K562 (cell line): ENCODE measurements at regions not wholly inside any gene's neighbourhood (a gene's known extent, or its start where the extent isn't known, plus 50 kb on each side); places are given as distances from the start of the nearest gene placed in this dataset.
A peak's percentile ranks its signal among the peaks of the same experiment; 100 is the strongest.

Source experiments
- ATAC-seq: fragments of 200-7000 bp; cut with Tn5 transposase; 3 replicates; pipeline ENCODE4 v1.9.1; 2020; ENCODE audit warnings: moderate library complexity
- BruUV-seq: library from RNA; stranded (reverse); fragments of 400-500 nt; replicated peaks from 2 replicates; lab custom pipeline; 2021; lab: Mats Ljungman, UMichigan
- CTCF ChIA-PET: fragments of 300-600 bp; formaldehyde crosslinking; extraction: SDS; loops from one replicate; lab custom pipeline; 2021; ENCODE audit warnings: low intra/inter-chr PET ratio; lab: Yijun Ruan, JAX
- POLR2A ChIA-PET: fragments of 300-600, 350-650 bp; sonication (Branson Sonifier 250); formaldehyde crosslinking; extraction: SDS; loops from one replicate; lab custom pipeline; 2021; ENCODE audit warnings: antibody characterized with exemption, inconsistent platforms; lab: Yijun Ruan, JAX
- DNase-seq, 4 experiments: peaks; one replicate each; pipeline versions ENCODE4 v3.0.0 to v3.0.0-alpha.2; 2011 to 2018; ENCODE audit warnings: low spot score in 3 of 4, mixed read lengths in 3 of 4; ENCODE audit errors: extremely low read depth in 1 of 4
- FAIRE-seq: peaks from 2 replicates; lab custom pipeline; 2011; peaks lifted over from hg19 to GRCh38; lab: Jason Lieb, UNC
- H2AFZ ChIP-seq: 2 replicates; pipeline ENCODE4 v1.6.0; 2011; ENCODE audit warnings: low read depth, low read length, control low read depth, inconsistent platforms
- H3K27ac ChIP-seq: fragments of 200-600 bp; 3 replicates; pipeline ENCODE4 v1.8.0; 2011; ENCODE audit warnings: low read depth, mild to moderate bottlenecking, control low read depth, inconsistent platforms, low read length, moderate library complexity, mixed read lengths; ENCODE audit errors: extremely low read depth
- H3K27me3 ChIP-seq, 2 experiments: fragments of 300-600 bp in 1 of 2; 2 replicates in 1 of 2; 3 replicates in 1 of 2; pipeline versions ENCODE4 v1.6.0 to v1.8.0; 2011; ENCODE audit warnings: inconsistent platforms in 2 of 2, low read length in 2 of 2, mild to moderate bottlenecking in 1 of 2, mixed read lengths in 1 of 2, moderate library complexity in 1 of 2; ENCODE audit not compliant: control insufficient read depth in 2 of 2, insufficient read depth in 2 of 2
- H3K36me3 ChIP-seq: fragments of 300-600 bp; 3 replicates; pipeline ENCODE4 v1.8.0; 2011; ENCODE audit warnings: mild to moderate bottlenecking, low read length, inconsistent platforms; ENCODE audit not compliant: control insufficient read depth, insufficient read depth
- H3K4me1 ChIP-seq, 2 experiments: fragments of 200-600 bp in 1 of 2; replicated peaks in 1 of 2; 2 replicates in 1 of 2; 3 replicates in 1 of 2; pipeline versions ENCODE4 v1.5.1 to v1.8.0; 2011; ENCODE audit warnings: inconsistent platforms in 2 of 2, low read length in 2 of 2, mild to moderate bottlenecking in 1 of 2, mixed read lengths in 1 of 2, moderate library complexity in 1 of 2; ENCODE audit not compliant: control insufficient read depth in 2 of 2, insufficient read depth in 2 of 2
- H3K4me2 ChIP-seq: 2 replicates; pipeline ENCODE4 v1.6.1; 2011; ENCODE audit warnings: low read length, control low read depth, inconsistent platforms, mixed read lengths; ENCODE audit not compliant: insufficient read depth
- H3K4me3 ChIP-seq: fragments of 200-600 bp; sonication (generic), shearing (Covaris generic); 2 replicates; pipeline ENCODE4 v1.5.1; 2016; ENCODE audit warnings: control low read depth, inconsistent platforms
- H3K79me2 ChIP-seq: fragments of 200-600 bp; 3 replicates; pipeline ENCODE4 v1.8.0; 2011; ENCODE audit warnings: low read length, inconsistent platforms; ENCODE audit not compliant: control insufficient read depth, insufficient read depth
- H3K9ac ChIP-seq, 2 experiments: 2 replicates each; pipeline versions ENCODE4 v1.6.0 to v1.6.1; 2011; ENCODE audit warnings: low read depth in 2 of 2, low read length in 2 of 2, control low read depth in 1 of 2, inconsistent platforms in 1 of 2, mild to moderate bottlenecking in 1 of 2, mixed read lengths in 1 of 2; ENCODE audit not compliant: insufficient read depth in 1 of 2
- H3K9me1 ChIP-seq: one replicate; pipeline ENCODE4 v1.6.0; 2011; ENCODE audit warnings: inconsistent platforms, mild to moderate bottlenecking, low read length, moderate library complexity; ENCODE audit not compliant: control insufficient read depth, insufficient read depth
- H3K9me3 ChIP-seq: replicated peaks from 2 replicates; pipeline ENCODE4 v1.5.1; 2011; ENCODE audit warnings: low read depth, low read length, inconsistent platforms; ENCODE audit not compliant: control insufficient read depth, insufficient read depth
- H4K20me1 ChIP-seq: replicated peaks from 2 replicates; pipeline ENCODE4 v1.6.1; 2011; ENCODE audit warnings: low read length, inconsistent platforms, mixed read lengths; ENCODE audit not compliant: control insufficient read depth, insufficient read depth
- NFATC3 ChIP-seq: fragments of 450-650 bp; IDR thresholded peaks from 2 replicates; pipeline ENCODE4 v1.6.1; 2017; ENCODE audit warnings: mild to moderate bottlenecking
- NR0B1 ChIP-seq: fragments of 450-650 bp; IDR thresholded peaks from one replicate; pipeline ENCODE4 v1.6.1; 2018; ENCODE audit warnings: mild to moderate bottlenecking, moderate library complexity; ENCODE audit not compliant: partially characterized antibody
- POLR2H ChIP-seq: IDR thresholded peaks from 2 replicates; pipeline ENCODE4 v1.6.1; 2016; ENCODE audit warnings: missing genetic modification characterization, low read depth, mild to moderate bottlenecking, control low read depth, missing compliant biosample characterization, moderate library complexity
- ZBTB17 ChIP-seq: fragments of 450-650 bp; formaldehyde crosslinking; IDR thresholded peaks from 2 replicates; pipeline ENCODE4 v1.4.0; 2020; ENCODE audit warnings: mild to moderate bottlenecking
- ZKSCAN1 ChIP-seq: fragments of 150-350 bp; IDR thresholded peaks from 2 replicates; pipeline ENCODE4 v1.6.1; 2016; ENCODE audit warnings: low read depth, low read length
- ZNF253 ChIP-seq: fragments of 250-450 bp; sonication (Bioruptor Pico); conservative IDR thresholded peaks from 2 replicates; pipeline ENCODE4 v1.6.1; 2021; ENCODE audit warnings: mild to moderate bottlenecking
- ZNF41 ChIP-seq: fragments of 250-450 bp; sonication (Bioruptor Pico); conservative IDR thresholded peaks from 2 replicates; pipeline ENCODE4 v1.4.0; 2020; ENCODE audit warnings: mild to moderate bottlenecking
- ZNF76 ChIP-seq: fragments of 250-450 bp; sonication (Bioruptor Pico); IDR thresholded peaks from 2 replicates; pipeline ENCODE4 v1.4.0; 2020; ENCODE audit warnings: mild to moderate bottlenecking, moderate library complexity, borderline replicate concordance
- ZNF780A ChIP-seq: fragments of 250-450 bp; sonication (Bioruptor Pico); IDR thresholded peaks from 2 replicates; pipeline ENCODE4 v1.5.0; 2021; ENCODE audit warnings: mild to moderate bottlenecking
- WGBS: fragments of 100-300 bp; shearing (Covaris generic); methylation state at CpG from one replicate; pipeline ENCODE4 v1.1.6; 2016; ENCODE audit warnings: low coverage, mixed read lengths; ENCODE audit not compliant: insufficient coverage; ENCODE audit errors: missing lambda C conversion rate; 5-methylcytosine and 5-hydroxymethylcytosine counted together
- in situ Hi-C: fragments of 300-500 bp; cut with MboI; formaldehyde crosslinking; loops from 4 replicates; pipeline ENCODE4 v1.15.0; 2018; ENCODE audit warnings: inconsistent platforms, mixed read lengths
- intact Hi-C: fragments of 100-400 bp; cut with micrococcal nuclease; formaldehyde crosslinking; loops from 2 replicates; pipeline ENCODE4 v1.14.2; 2022
- TF ChIP-seq, protein P1 (sequence below): fragments of 450-650 bp; formaldehyde crosslinking; IDR thresholded peaks from 2 replicates; pipeline ENCODE4 v1.4.0; 2020; ENCODE audit warnings: mild to moderate bottlenecking, mixed read lengths

GRCh38 chr10:2380218-2380617, 642.9 kb upstream of the ADARB2 start:
- ATAC-seq (no peak), FAIRE-seq (no peak), DNase-seq (no peak)
- ChIA-PET POLR2A (no interaction called here), CTCF (no interaction called here)
- no peaks in the 10 kb centered on the region for H4K20me1 ChIP-seq
- H3K4me3 ChIP-seq = no peak overlapping the region
- 0% methylated on average over 8 of the region's 8 CpGs for WGBS
- TF ChIP-seq, protein P1, sequence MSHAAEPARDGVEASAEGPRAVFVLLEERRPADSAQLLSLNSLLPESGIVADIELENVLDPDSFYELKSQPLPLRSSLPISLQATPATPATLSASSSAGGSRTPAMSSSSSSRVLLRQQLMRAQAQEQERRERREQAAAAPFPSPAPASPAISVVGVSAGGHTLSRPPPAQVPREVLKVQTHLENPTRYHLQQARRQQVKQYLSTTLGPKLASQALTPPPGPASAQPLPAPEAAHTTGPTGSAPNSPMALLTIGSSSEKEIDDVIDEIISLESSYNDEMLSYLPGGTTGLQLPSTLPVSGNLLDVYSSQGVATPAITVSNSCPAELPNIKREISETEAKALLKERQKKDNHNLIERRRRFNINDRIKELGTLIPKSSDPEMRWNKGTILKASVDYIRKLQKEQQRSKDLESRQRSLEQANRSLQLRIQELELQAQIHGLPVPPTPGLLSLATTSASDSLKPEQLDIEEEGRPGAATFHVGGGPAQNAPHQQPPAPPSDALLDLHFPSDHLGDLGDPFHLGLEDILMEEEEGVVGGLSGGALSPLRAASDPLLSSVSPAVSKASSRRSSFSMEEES (CRISPR knock-in tag) = peak; percentile 84
- no peak for TF ChIP-seq NR0B1
- in situ Hi-C loops = no loop called here
- H2AFZ ChIP-seq = no peak overlapping the region
- no peak overlapping the region for H3K27ac ChIP-seq
- H3K36me3 ChIP-seq = no peaks in the 10 kb centered on the region
- no peaks in the 10 kb centered on the region for H3K79me2 ChIP-seq
- H3K27me3 ChIP-seq = no peaks in the 10 kb centered on the region
- no peaks in the 10 kb centered on the region for H3K4me1 ChIP-seq
- intact Hi-C loops = no loop called here
- no peak overlapping the region for H3K4me2 ChIP-seq
- no peak overlapping the region for H3K9ac ChIP-seq
- no TSS peak for BruUV-seq
- no peaks in the 10 kb centered on the region for H3K9me1 ChIP-seq
- H3K9me3 ChIP-seq = no peaks in the 10 kb centered on the region

DNA sequence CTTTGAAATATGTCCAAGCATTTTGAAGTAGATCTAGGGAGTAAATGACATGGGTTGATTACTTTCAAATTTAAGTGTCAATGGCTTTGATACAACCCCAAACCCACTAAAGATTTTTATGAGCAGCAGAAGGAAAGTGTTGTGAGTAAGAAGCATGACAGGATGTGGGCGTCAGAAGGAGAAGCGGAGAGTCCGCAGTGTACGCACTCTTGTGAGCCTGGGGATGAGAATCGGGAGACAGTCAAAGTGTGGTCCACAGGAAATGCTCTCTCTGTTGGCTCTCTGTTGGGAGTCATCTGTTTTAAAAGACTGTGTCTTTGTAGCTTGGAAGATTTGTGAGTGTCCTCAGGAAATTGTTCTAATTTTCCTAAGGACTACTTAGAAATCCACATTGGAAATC, 629.8 kb upstream of the ADARB2 start:
- intact Hi-C loops (no loop called here), in situ Hi-C loops (no loop called here)
- no peak for FAIRE-seq
- Histone ChIP-seq H3K27me3 (peaks cover 0 to 4% of the 10 kb centered on the region in 2 experiments; a peak in 2 of 5 replicates), H4K20me1 (no peaks in the 10 kb centered on the region), H3K79me2 (no peaks in the 10 kb centered on the region), H3K36me3 (no peaks in the 10 kb centered on the region), H3K9me3 (no peaks in the 10 kb centered on the region), H3K9me1 (no peaks in the 10 kb centered on the region), H3K4me3 (no peak overlapping the region), H3K4me2 (no peak overlapping the region), H3K9ac (no peak overlapping the region)
- 2% methylated on average over 5 of the region's 5 CpGs for WGBS
- no TSS peak for BruUV-seq
- no peak for DNase-seq
- ChIA-PET POLR2A (no interaction called here), CTCF (no interaction called here)
- TF ChIP-seq ZNF76 (CRISPR knock-in tag) = no peak
- no peak for TF ChIP-seq ZNF780A
- TF ChIP-seq ZNF253 (CRISPR knock-in tag) = no peak
- TF ChIP-seq NFATC3 = no peak
- no peak for TF ChIP-seq ZBTB17
- TF ChIP-seq ZKSCAN1 = no peak
- no peak for TF ChIP-seq ZNF41 (CRISPR knock-in tag)
- TF ChIP-seq POLR2H (tag) = no peak
- TF ChIP-seq, all 486 proteins: peak for 0
- Histone ChIP-seq H2AFZ (no peak overlapping the region), H3K27ac (no peak overlapping the region), H3K4me1 (no peaks in the 10 kb centered on the region)
- no peak for ATAC-seq
